OCI-LY7 (cell line): ENCODE measurements at regions not wholly inside any gene's neighbourhood (a gene's known extent, or its start where the extent isn't known, plus 50 kb on each side); places are given as distances from the start of the nearest gene placed in this dataset.
"Not testable (repeated sequence)": the region's sequence is repeated elsewhere in the genome, so short reads cannot be mapped to it uniquely, and the experiment has no call there.

Experiments used
- BruUV-seq: library from RNA; stranded (reverse); fragments of 400-500 nt; replicated peaks from 2 replicates; lab custom pipeline; 2021; lab: Mats Ljungman, UMichigan
- CTCF ChIA-PET: fragments of 300-600 bp; sonication (Branson Sonifier 250); formaldehyde crosslinking; loops from one replicate; lab custom pipeline; 2022; ENCODE audit warnings: antibody characterized with exemption; ENCODE audit not compliant: unreplicated experiment; lab: Charles Lee
- POLR2A ChIA-PET: fragments of 300-600 bp; sonication (Branson Sonifier 250); formaldehyde crosslinking; loops from one replicate; lab custom pipeline; 2022; ENCODE audit warnings: antibody characterized with exemption; lab: Charles Lee
- DNase-seq: peaks from one replicate; pipeline ENCODE4 v3.0.0-alpha.2; 2015; ENCODE audit warnings: low spot score
- H2AFZ ChIP-seq: fragments of 200-600 bp; sonication (generic), shearing (Covaris generic); 2 replicates; pipeline ENCODE4 v1.6.1; 2014; ENCODE audit warnings: mild to moderate bottlenecking, antibody characterized with exemption, low read length, moderate library complexity
- H3K27ac ChIP-seq: fragments of 200-600 bp; sonication (generic); 2 replicates; pipeline ENCODE4 v1.5.1; 2014; ENCODE audit warnings: mixed run types, low read depth, mild to moderate bottlenecking, moderate library complexity, low read length, inconsistent platforms; ENCODE audit not compliant: poor library complexity, severe bottlenecking
- H3K36me3 ChIP-seq: fragments of 200-600 bp; sonication (generic); 2 replicates; pipeline ENCODE4 v1.6.1; 2014; ENCODE audit warnings: mild to moderate bottlenecking, antibody characterized with exemption, low read length, moderate library complexity, mixed read lengths; ENCODE audit not compliant: insufficient read depth
- H3K4me1 ChIP-seq: fragments of 200-600 bp; sonication (generic); 2 replicates; pipeline ENCODE4 v1.5.1; 2014; ENCODE audit warnings: mild to moderate bottlenecking, low read length; ENCODE audit not compliant: insufficient read depth, poor library complexity, severe bottlenecking
- H3K4me2 ChIP-seq: fragments of 200-600 bp; sonication (generic); 2 replicates; pipeline ENCODE4 v1.6.1; 2014; ENCODE audit warnings: mild to moderate bottlenecking, low read length
- H3K4me3 ChIP-seq: fragments of 200-600 bp; sonication (generic); 2 replicates; pipeline ENCODE4 v1.5.1; 2014; ENCODE audit warnings: mild to moderate bottlenecking, low read depth, low read length; ENCODE audit not compliant: poor library complexity, severe bottlenecking
- H3K79me2 ChIP-seq: fragments of 200-600 bp; sonication (generic); 2 replicates; pipeline ENCODE4 v1.6.1; 2016; ENCODE audit warnings: low read depth, mild to moderate bottlenecking, low read length, moderate library complexity, mixed read lengths; ENCODE audit not compliant: insufficient read depth
- H3K9me2 ChIP-seq: fragments of 200-600 bp; sonication (generic); 2 replicates; pipeline ENCODE4 v1.6.1; 2016; ENCODE audit warnings: mild to moderate bottlenecking, low read length, mixed read lengths; ENCODE audit not compliant: insufficient read depth
- H3K9me3 ChIP-seq: fragments of 200-600 bp; sonication (generic); 2 replicates; pipeline ENCODE4 v1.6.1; 2014; ENCODE audit warnings: mild to moderate bottlenecking, mixed run types, low read length, mixed read lengths
- H4K20me1 ChIP-seq: fragments of 200-600 bp; sonication (generic); 2 replicates; pipeline ENCODE4 v1.6.1; 2014; ENCODE audit warnings: mild to moderate bottlenecking, antibody characterized with exemption, low read length, moderate library complexity, mixed read lengths; ENCODE audit not compliant: insufficient read depth
- CTCF ChIP-seq: fragments of 200-600 bp; sonication (generic); conservative IDR thresholded peaks from 2 replicates; pipeline ENCODE4 v1.5.1; 2014; ENCODE audit warnings: mild to moderate bottlenecking, antibody characterized with exemption, low read length, moderate library complexity, mixed read lengths
- EZH2phosphoT487 ChIP-seq: fragments of 200-600 bp; sonication (generic); IDR thresholded peaks from 2 replicates; pipeline ENCODE4 v1.6.1; 2018; ENCODE audit warnings: low read depth, borderline replicate concordance, mild to moderate bottlenecking, mixed run types, antibody characterized with exemption, low read length, moderate library complexity, mixed read lengths
- intact Hi-C: fragments of 100-400 bp; cut with micrococcal nuclease; formaldehyde crosslinking; loops from one replicate; pipeline ENCODE4 v1.10.0; 2022; ENCODE audit not compliant: unreplicated experiment

DNA sequence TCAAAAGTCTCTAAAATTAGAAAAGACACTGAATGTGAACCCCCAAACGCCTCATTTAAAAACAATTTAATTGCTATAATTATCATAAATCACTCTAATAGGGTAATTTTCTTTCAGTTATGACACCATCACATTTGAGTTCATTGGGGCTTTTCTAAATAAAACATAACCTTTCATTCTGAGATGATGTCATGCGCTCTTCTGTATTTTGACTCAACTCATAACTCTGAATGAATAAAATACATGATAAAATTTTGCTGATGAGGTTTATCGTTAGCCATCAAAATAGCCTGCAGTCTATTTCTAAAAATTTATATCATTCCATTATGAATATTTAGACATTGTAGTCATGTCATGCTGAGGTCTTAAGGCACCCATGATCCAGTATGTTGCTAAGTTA is 1099.7 kb downstream of the SUCLG1 start:
- Histone ChIP-seq H2AFZ (no peak overlapping the region), H3K79me2 (no peaks in the 10 kb centered on the region; the same call in 1 of the 2 replicates), H3K9me2 (no peaks in the 10 kb centered on the region), H3K4me1 (no peaks in the 10 kb centered on the region), H3K27ac (no peak overlapping the region), H4K20me1 (no peaks in the 10 kb centered on the region), H3K4me2 (no peak overlapping the region), H3K9me3 (no peaks in the 10 kb centered on the region), H3K36me3 (no peaks in the 10 kb centered on the region), H3K4me3 (no peak overlapping the region)
- ChIA-PET CTCF (no interaction called here), POLR2A (no interaction called here)
- DNase-seq = no peak
- TF ChIP-seq EZH2phosphoT487 = no peak
- TF ChIP-seq CTCF = no peak
- intact Hi-C loops = no loop called here
- BruUV-seq = no TSS peak

DNA sequence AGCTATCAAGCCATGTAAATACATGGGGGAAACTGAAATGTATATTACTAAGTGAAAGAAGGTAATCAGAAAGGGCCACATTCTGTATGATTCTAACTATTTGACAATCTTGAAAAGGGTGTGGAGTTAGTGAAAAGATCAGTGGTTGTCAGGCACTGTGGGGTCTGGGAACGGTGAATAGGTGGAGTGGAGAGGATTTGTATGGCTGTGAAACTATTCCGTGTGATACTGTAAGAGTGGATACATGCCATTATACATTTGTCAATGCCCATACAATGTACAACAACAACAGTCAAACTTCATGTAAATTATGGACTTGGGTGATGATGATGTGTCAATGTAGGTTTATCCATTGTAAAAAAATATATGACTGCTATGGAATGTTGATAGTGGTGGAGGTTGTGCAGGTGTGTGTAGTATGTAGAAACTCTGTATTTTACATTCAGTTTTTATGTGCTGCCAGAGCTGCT is 1116.2 kb downstream of the SUCLG1 start:
- H3K9me3 ChIP-seq = peaks cover 4% of the 10 kb centered on the region; the same call in 1 of the 2 replicates
- no peaks in the 10 kb centered on the region for H4K20me1 ChIP-seq
- DNase-seq = peak; percentile 1
- TF ChIP-seq EZH2phosphoT487 = no peak
- TF ChIP-seq CTCF = no peak
- H3K4me1 ChIP-seq = no peaks in the 10 kb centered on the region
- H3K27ac ChIP-seq = no peak overlapping the region
- no peaks in the 10 kb centered on the region for H3K79me2 ChIP-seq
- H3K4me2 ChIP-seq = no peak overlapping the region
- CTCF ChIA-PET = no interaction called here
- H3K9me2 ChIP-seq = no peaks in the 10 kb centered on the region
- no peak overlapping the region for H2AFZ ChIP-seq
- no peaks in the 10 kb centered on the region for H3K36me3 ChIP-seq
- H3K4me3 ChIP-seq = no peak overlapping the region
- no TSS peak for BruUV-seq
- intact Hi-C loops = no loop called here
- POLR2A ChIA-PET = no interaction called here

DNA sequence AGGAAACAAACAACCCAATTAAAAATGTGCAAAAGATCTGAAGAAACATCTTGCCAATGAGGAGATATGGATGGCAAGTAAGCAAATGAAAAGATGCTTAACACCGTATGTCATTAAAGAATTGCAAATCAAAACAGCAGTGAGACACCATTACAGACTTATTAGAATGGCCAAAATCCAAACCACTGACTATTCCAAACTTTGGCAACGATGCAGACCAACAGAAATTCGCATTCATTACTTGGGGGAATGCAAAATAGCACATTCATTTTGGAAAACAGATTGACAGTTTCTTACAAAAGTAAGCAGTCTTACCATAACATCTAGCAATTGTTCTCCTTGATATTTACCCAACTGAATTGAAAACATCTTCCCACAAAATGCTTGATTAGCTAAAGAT is 1118.7 kb downstream of the SUCLG1 start:
- POLR2A ChIA-PET = no interaction called here
- H3K9me3 ChIP-seq = peaks cover 4% of the 10 kb centered on the region; the same call in 1 of the 2 replicates
- H3K27ac ChIP-seq = no peak overlapping the region
- no peaks in the 10 kb centered on the region for H4K20me1 ChIP-seq
- no peaks in the 10 kb centered on the region for H3K36me3 ChIP-seq
- no peak overlapping the region for H3K4me2 ChIP-seq
- H3K4me3 ChIP-seq = no peak overlapping the region
- TF ChIP-seq CTCF (no peak), EZH2phosphoT487 (no peak)
- H3K79me2 ChIP-seq = no peaks in the 10 kb centered on the region
- CTCF ChIA-PET = no interaction called here
- no TSS peak for BruUV-seq
- intact Hi-C loops = no loop called here
- H3K9me2 ChIP-seq = no peaks in the 10 kb centered on the region
- no peaks in the 10 kb centered on the region for H3K4me1 ChIP-seq
- DNase-seq = no peak
- no peak overlapping the region for H2AFZ ChIP-seq

- DNase-seq, intact Hi-C loops, BruUV-seq, H3K4me3 ChIP-seq, H3K27ac ChIP-seq, H2AFZ ChIP-seq, H3K79me2 ChIP-seq, H3K9me3 ChIP-seq, POLR2A ChIA-PET, H3K4me2 ChIP-seq, H3K4me1 ChIP-seq, H4K20me1 ChIP-seq, CTCF ChIA-PET, H3K36me3 ChIP-seq, H3K9me2 ChIP-seq: not testable (repeated sequence)
Measured at GRCh38 chr2:83339942-83340341, 1119.1 kb downstream of the SUCLG1 start.
